K562 (cell line): ENCODE measurements at regions not wholly inside any gene's neighbourhood (a gene's known extent, or its start where the extent isn't known, plus 50 kb on each side); places are given as distances from the start of the nearest gene placed in this dataset.

Experiments
- ATAC-seq: fragments of 200-7000 bp; cut with Tn5 transposase; 3 replicates; pipeline ENCODE4 v1.9.1; 2020; ENCODE audit warnings: moderate library complexity
- BruUV-seq: library from RNA; stranded (reverse); fragments of 400-500 nt; replicated peaks from 2 replicates; lab custom pipeline; 2021; lab: Mats Ljungman, UMichigan
- CTCF ChIA-PET: fragments of 300-600 bp; formaldehyde crosslinking; extraction: SDS; loops from one replicate; lab custom pipeline; 2021; ENCODE audit warnings: low intra/inter-chr PET ratio; lab: Yijun Ruan, JAX
- POLR2A ChIA-PET: fragments of 300-600, 350-650 bp; sonication (Branson Sonifier 250); formaldehyde crosslinking; extraction: SDS; loops from one replicate; lab custom pipeline; 2021; ENCODE audit warnings: antibody characterized with exemption, inconsistent platforms; lab: Yijun Ruan, JAX
- DNase-seq, 4 experiments: peaks; one replicate each; pipeline versions ENCODE4 v3.0.0 to v3.0.0-alpha.2; 2011 to 2018; ENCODE audit warnings: low spot score in 3 of 4, mixed read lengths in 3 of 4; ENCODE audit errors: extremely low read depth in 1 of 4
- FAIRE-seq: peaks from 2 replicates; lab custom pipeline; 2011; peaks lifted over from hg19 to GRCh38; lab: Jason Lieb, UNC
- H2AFZ ChIP-seq: 2 replicates; pipeline ENCODE4 v1.6.0; 2011; ENCODE audit warnings: low read depth, low read length, control low read depth, inconsistent platforms
- H3K27ac ChIP-seq: fragments of 200-600 bp; 3 replicates; pipeline ENCODE4 v1.8.0; 2011; ENCODE audit warnings: low read depth, mild to moderate bottlenecking, control low read depth, inconsistent platforms, low read length, moderate library complexity, mixed read lengths; ENCODE audit errors: extremely low read depth
- H3K27me3 ChIP-seq, 2 experiments: fragments of 300-600 bp in 1 of 2; 2 replicates in 1 of 2; 3 replicates in 1 of 2; pipeline versions ENCODE4 v1.6.0 to v1.8.0; 2011; ENCODE audit warnings: inconsistent platforms in 2 of 2, low read length in 2 of 2, mild to moderate bottlenecking in 1 of 2, mixed read lengths in 1 of 2, moderate library complexity in 1 of 2; ENCODE audit not compliant: control insufficient read depth in 2 of 2, insufficient read depth in 2 of 2
- H3K36me3 ChIP-seq: fragments of 300-600 bp; 3 replicates; pipeline ENCODE4 v1.8.0; 2011; ENCODE audit warnings: mild to moderate bottlenecking, low read length, inconsistent platforms; ENCODE audit not compliant: control insufficient read depth, insufficient read depth
- H3K4me1 ChIP-seq, 2 experiments: fragments of 200-600 bp in 1 of 2; replicated peaks in 1 of 2; 2 replicates in 1 of 2; 3 replicates in 1 of 2; pipeline versions ENCODE4 v1.5.1 to v1.8.0; 2011; ENCODE audit warnings: inconsistent platforms in 2 of 2, low read length in 2 of 2, mild to moderate bottlenecking in 1 of 2, mixed read lengths in 1 of 2, moderate library complexity in 1 of 2; ENCODE audit not compliant: control insufficient read depth in 2 of 2, insufficient read depth in 2 of 2
- H3K4me2 ChIP-seq: 2 replicates; pipeline ENCODE4 v1.6.1; 2011; ENCODE audit warnings: low read length, control low read depth, inconsistent platforms, mixed read lengths; ENCODE audit not compliant: insufficient read depth
- H3K4me3 ChIP-seq: fragments of 200-600 bp; sonication (generic), shearing (Covaris generic); 2 replicates; pipeline ENCODE4 v1.5.1; 2016; ENCODE audit warnings: control low read depth, inconsistent platforms
- H3K79me2 ChIP-seq: fragments of 200-600 bp; 3 replicates; pipeline ENCODE4 v1.8.0; 2011; ENCODE audit warnings: low read length, inconsistent platforms; ENCODE audit not compliant: control insufficient read depth, insufficient read depth
- H3K9ac ChIP-seq, 2 experiments: 2 replicates each; pipeline versions ENCODE4 v1.6.0 to v1.6.1; 2011; ENCODE audit warnings: low read depth in 2 of 2, low read length in 2 of 2, control low read depth in 1 of 2, inconsistent platforms in 1 of 2, mild to moderate bottlenecking in 1 of 2, mixed read lengths in 1 of 2; ENCODE audit not compliant: insufficient read depth in 1 of 2
- H3K9me1 ChIP-seq: one replicate; pipeline ENCODE4 v1.6.0; 2011; ENCODE audit warnings: inconsistent platforms, mild to moderate bottlenecking, low read length, moderate library complexity; ENCODE audit not compliant: control insufficient read depth, insufficient read depth
- H3K9me3 ChIP-seq: replicated peaks from 2 replicates; pipeline ENCODE4 v1.5.1; 2011; ENCODE audit warnings: low read depth, low read length, inconsistent platforms; ENCODE audit not compliant: control insufficient read depth, insufficient read depth
- H4K20me1 ChIP-seq: replicated peaks from 2 replicates; pipeline ENCODE4 v1.6.1; 2011; ENCODE audit warnings: low read length, inconsistent platforms, mixed read lengths; ENCODE audit not compliant: control insufficient read depth, insufficient read depth
- HDAC8 ChIP-seq: fragments of 450-650 bp; IDR thresholded peaks from 2 replicates; pipeline ENCODE4 v1.6.1; 2016; ENCODE audit warnings: mild to moderate bottlenecking, missing genetic modification characterization, moderate library complexity, missing compliant biosample characterization
- L3MBTL2 ChIP-seq: fragments of 450-650 bp; IDR thresholded peaks from 2 replicates; pipeline ENCODE4 v1.6.1; 2016; ENCODE audit warnings: mild to moderate bottlenecking, moderate library complexity
- MLX ChIP-seq, 2 experiments: fragments of 450-650 bp in 1 of 2; sonication (generic) in 1 of 2; formaldehyde crosslinking; conservative IDR thresholded peaks; 2 replicates each; pipeline versions ENCODE4 v1.4.0 to v1.8.1; 2020 to 2022; ENCODE audit warnings: mild to moderate bottlenecking in 1 of 2, missing genetic modification reagents in 1 of 2
- ZNF140 ChIP-seq: fragments of 250-450 bp; sonication (Bioruptor Pico); IDR thresholded peaks from 2 replicates; pipeline ENCODE4 v1.8.0; 2021; ENCODE audit warnings: moderate library complexity, mild to moderate bottlenecking, inconsistent platforms
- ZNF518B ChIP-seq: fragments of 250-450 bp; sonication (Bioruptor Pico); IDR thresholded peaks from 2 replicates; pipeline ENCODE4 v1.5.0; 2021; ENCODE audit warnings: mild to moderate bottlenecking, moderate library complexity
- ZNF561 ChIP-seq: fragments of 450-650 bp; formaldehyde crosslinking; conservative IDR thresholded peaks from 2 replicates; pipeline ENCODE4 v1.4.0; 2020; ENCODE audit warnings: mild to moderate bottlenecking, moderate library complexity
- ZNF592 ChIP-seq: fragments of 450-650 bp; IDR thresholded peaks from 2 replicates; pipeline ENCODE4 v1.6.1; 2017; ENCODE audit warnings: antibody characterized with exemption, mild to moderate bottlenecking
- ZNF609 ChIP-seq: sonication (generic); formaldehyde crosslinking; IDR thresholded peaks from 2 replicates; pipeline ENCODE4 v1.8.1; 2023; ENCODE audit warnings: missing genetic modification reagents, mild to moderate bottlenecking, borderline replicate concordance
- ZNF668 ChIP-seq: fragments of 250-450 bp; sonication (Bioruptor Pico); IDR thresholded peaks from 2 replicates; pipeline ENCODE4 v1.8.0; 2022; ENCODE audit warnings: mild to moderate bottlenecking, inconsistent platforms
- ZNF785 ChIP-seq: fragments of 250-450 bp; sonication (Bioruptor Pico); IDR thresholded peaks from 2 replicates; pipeline ENCODE4 v1.4.0; 2020; ENCODE audit warnings: mild to moderate bottlenecking
- WGBS: fragments of 100-300 bp; shearing (Covaris generic); methylation state at CpG from one replicate; pipeline ENCODE4 v1.1.6; 2016; ENCODE audit warnings: low coverage, mixed read lengths; ENCODE audit not compliant: insufficient coverage; ENCODE audit errors: missing lambda C conversion rate; 5-methylcytosine and 5-hydroxymethylcytosine counted together
- in situ Hi-C: fragments of 300-500 bp; cut with MboI; formaldehyde crosslinking; loops from 4 replicates; pipeline ENCODE4 v1.15.0; 2018; ENCODE audit warnings: inconsistent platforms, mixed read lengths
- intact Hi-C: fragments of 100-400 bp; cut with micrococcal nuclease; formaldehyde crosslinking; loops from 2 replicates; pipeline ENCODE4 v1.14.2; 2022

- Histone ChIP-seq H3K4me1 (no peaks in the 10 kb centered on the region), H3K27ac (no peak overlapping the region), H2AFZ (no peak overlapping the region), H3K9ac (no peak overlapping the region), H4K20me1 (no peaks in the 10 kb centered on the region), H3K79me2 (no peaks in the 10 kb centered on the region), H3K9me1 (no peaks in the 10 kb centered on the region), H3K4me3 (no peak overlapping the region), H3K27me3 (no peaks in the 10 kb centered on the region), H3K4me2 (no peak overlapping the region), H3K36me3 (no peaks in the 10 kb centered on the region), H3K9me3 (no peaks in the 10 kb centered on the region)
- FAIRE-seq = no peak
- intact Hi-C loops = no loop called here
- BruUV-seq = no TSS peak
- no peak for DNase-seq
- WGBS = under 1% methylated on average over 10 of the region's 10 CpGs
- ChIA-PET POLR2A (no interaction called here), CTCF (no interaction called here)
- in situ Hi-C loops = no loop called here
- ATAC-seq = no peak
- TF ChIP-seq ZNF140 (CRISPR knock-in tag) = no peak
- TF ChIP-seq HDAC8 (tag) = no peak
- TF ChIP-seq ZNF561 (CRISPR knock-in tag) = no peak
- TF ChIP-seq ZNF785 (CRISPR knock-in tag) = no peak
- TF ChIP-seq ZNF592 = no peak
- TF ChIP-seq ZNF668 (CRISPR knock-in tag) = no peak
- no peak for TF ChIP-seq ZNF609 (CRISPR knock-in tag)
- TF ChIP-seq ZNF518B = no peak
- no peak for TF ChIP-seq MLX (CRISPR knock-in tag; conservative IDR thresholded peaks at IDR 0.05)
- TF ChIP-seq L3MBTL2 = no peak
Observed at GRCh38 chr10:2445370-2445769, 622.0 kb upstream of the PFKP start.
